Kidney epithelial cell (primary cell): ENCODE measurements at regions not wholly inside any gene's neighbourhood (a gene's known extent, or its start where the extent isn't known, plus 50 kb on each side); places are given as distances from the start of the nearest gene placed in this dataset.
"Not testable (repeated sequence)": the region's sequence is repeated elsewhere in the genome, so short reads cannot be mapped to it uniquely, and the experiment has no call there.

ENCODE experiments used
- DNase-seq: peaks from one replicate; pipeline ENCODE4 v3.0.0-alpha.2; 2010; ENCODE audit warnings: low read depth
- H3K27me3 ChIP-seq: 2 replicates; pipeline ENCODE4 v1.6.0; 2011; ENCODE audit warnings: low read length; ENCODE audit not compliant: control insufficient read depth, insufficient read depth
- H3K36me3 ChIP-seq: 2 replicates; pipeline ENCODE4 v1.5.1; 2011; ENCODE audit warnings: low read length; ENCODE audit not compliant: control insufficient read depth, insufficient read depth
- H3K4me3 ChIP-seq: 2 replicates; pipeline ENCODE4 v1.5.1; 2011; ENCODE audit warnings: low read depth, mild to moderate bottlenecking, control low read depth, low read length
- TF ChIP-seq, protein P1 (sequence below): IDR thresholded peaks from 2 replicates; pipeline ENCODE4 v1.5.1; 2011; ENCODE audit warnings: mild to moderate bottlenecking, moderate library complexity, low read length, control low read depth, inconsistent platforms; ENCODE audit not compliant: insufficient read depth, poor library complexity, severe bottlenecking

GRCh38 chr9:71306134-71306533, 184.7 kb upstream of the TRPM3 start:
- no peaks in the 10 kb centered on the region for H3K27me3 ChIP-seq
- no peak for DNase-seq
- no peaks in the 10 kb centered on the region for H3K36me3 ChIP-seq
- TF ChIP-seq, protein P1, sequence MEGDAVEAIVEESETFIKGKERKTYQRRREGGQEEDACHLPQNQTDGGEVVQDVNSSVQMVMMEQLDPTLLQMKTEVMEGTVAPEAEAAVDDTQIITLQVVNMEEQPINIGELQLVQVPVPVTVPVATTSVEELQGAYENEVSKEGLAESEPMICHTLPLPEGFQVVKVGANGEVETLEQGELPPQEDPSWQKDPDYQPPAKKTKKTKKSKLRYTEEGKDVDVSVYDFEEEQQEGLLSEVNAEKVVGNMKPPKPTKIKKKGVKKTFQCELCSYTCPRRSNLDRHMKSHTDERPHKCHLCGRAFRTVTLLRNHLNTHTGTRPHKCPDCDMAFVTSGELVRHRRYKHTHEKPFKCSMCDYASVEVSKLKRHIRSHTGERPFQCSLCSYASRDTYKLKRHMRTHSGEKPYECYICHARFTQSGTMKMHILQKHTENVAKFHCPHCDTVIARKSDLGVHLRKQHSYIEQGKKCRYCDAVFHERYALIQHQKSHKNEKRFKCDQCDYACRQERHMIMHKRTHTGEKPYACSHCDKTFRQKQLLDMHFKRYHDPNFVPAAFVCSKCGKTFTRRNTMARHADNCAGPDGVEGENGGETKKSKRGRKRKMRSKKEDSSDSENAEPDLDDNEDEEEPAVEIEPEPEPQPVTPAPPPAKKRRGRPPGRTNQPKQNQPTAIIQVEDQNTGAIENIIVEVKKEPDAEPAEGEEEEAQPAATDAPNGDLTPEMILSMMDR, result no peak
- H3K4me3 ChIP-seq, result no peak overlapping the region

DNA sequence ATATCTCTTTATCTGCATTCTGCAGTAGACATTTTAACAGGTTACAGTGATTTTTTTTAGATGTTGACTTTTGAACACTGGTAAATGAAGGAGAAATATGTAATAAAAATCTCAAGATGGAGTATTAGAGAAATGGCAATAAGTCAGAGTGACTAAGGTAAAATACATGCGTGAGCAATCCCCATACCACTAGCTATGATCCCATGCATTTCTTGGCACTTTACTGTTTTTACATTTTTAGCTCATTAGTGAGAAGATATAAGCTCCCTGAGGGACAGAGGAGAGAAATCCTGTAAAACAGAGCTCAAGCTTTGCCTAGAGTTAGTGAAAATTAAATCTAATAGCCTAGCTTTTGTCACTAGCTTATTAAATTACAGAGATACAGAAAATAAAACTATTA, 181.9 kb upstream of the TRPM3 start:
- TF ChIP-seq, protein P1, result no peak
- no peak overlapping the region for H3K4me3 ChIP-seq
- no peaks in the 10 kb centered on the region for H3K27me3 ChIP-seq
- H3K36me3 ChIP-seq, result no peaks in the 10 kb centered on the region
- DNase-seq, result no peak

DNA sequence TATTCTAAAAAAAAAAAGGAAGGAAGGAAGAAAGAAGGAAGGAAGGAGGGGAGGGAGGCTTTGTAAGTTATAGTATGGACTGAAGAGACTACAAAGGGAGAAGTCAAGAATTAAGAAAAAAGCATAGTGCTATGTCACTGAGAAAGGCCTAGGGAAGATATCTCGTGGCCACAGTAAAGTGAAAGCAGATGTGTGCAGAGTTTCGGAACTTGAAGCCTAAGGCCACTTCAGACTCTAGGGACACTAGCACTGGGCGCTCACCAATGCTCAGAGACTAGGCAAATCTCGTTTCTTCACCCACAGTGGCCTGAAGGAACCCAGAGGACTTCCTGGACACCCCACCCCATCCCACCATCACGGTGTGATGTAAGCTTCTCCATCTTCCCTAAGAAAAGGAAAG, 181.4 kb upstream of the TRPM3 start:
- H3K36me3 ChIP-seq, result no peaks in the 10 kb centered on the region
- H3K4me3 ChIP-seq, result no peak overlapping the region
- DNase-seq, result no peak
- TF ChIP-seq, protein P1, result no peak
- H3K27me3 ChIP-seq, result no peaks in the 10 kb centered on the region

DNA sequence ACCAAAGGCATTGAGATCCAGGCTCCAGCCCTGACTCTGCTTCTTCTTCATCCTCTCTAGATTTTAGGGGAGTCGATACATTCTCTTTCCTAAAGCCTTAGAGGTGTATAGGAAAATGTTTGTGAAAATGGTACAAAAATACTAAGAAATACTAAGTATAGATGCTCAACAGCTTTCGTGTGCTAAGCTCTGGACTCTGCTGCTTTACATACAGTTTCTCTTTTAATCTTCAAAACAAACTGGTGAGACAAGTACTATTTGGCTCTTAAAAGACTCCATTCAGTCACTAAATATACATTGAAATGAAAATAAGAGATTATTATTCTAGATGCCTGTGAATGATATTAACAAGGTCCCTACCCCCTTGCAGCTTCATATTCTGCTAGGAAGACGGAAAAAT, 174.5 kb upstream of the TRPM3 start:
- H3K4me3 ChIP-seq, result no peak overlapping the region
- TF ChIP-seq, protein P1, result no peak
- no peak for DNase-seq

GRCh38 chr9:71286146-71286545, 164.7 kb upstream of the TRPM3 start:
- no peak overlapping the region for H3K4me3 ChIP-seq
- no peaks in the 10 kb centered on the region for H3K36me3 ChIP-seq
- H3K27me3 ChIP-seq, result no peaks in the 10 kb centered on the region
- no peak for DNase-seq
- TF ChIP-seq, protein P1, result no peak

More for the DNA sequence above, 174.5 kb upstream of the TRPM3 start:
- Histone ChIP-seq H3K36me3 (no peaks in the 10 kb centered on the region), H3K27me3 (no peaks in the 10 kb centered on the region)

GRCh38 chr9:71285191-71285656, 163.8 kb upstream of the TRPM3 start:
- TF ChIP-seq, protein P1, result peak; percentile 90
- DNase-seq, result peak; percentile 9
- no peaks in the 10 kb centered on the region for H3K27me3 ChIP-seq
- no peak overlapping the region for H3K4me3 ChIP-seq
- no peaks in the 10 kb centered on the region for H3K36me3 ChIP-seq

DNA sequence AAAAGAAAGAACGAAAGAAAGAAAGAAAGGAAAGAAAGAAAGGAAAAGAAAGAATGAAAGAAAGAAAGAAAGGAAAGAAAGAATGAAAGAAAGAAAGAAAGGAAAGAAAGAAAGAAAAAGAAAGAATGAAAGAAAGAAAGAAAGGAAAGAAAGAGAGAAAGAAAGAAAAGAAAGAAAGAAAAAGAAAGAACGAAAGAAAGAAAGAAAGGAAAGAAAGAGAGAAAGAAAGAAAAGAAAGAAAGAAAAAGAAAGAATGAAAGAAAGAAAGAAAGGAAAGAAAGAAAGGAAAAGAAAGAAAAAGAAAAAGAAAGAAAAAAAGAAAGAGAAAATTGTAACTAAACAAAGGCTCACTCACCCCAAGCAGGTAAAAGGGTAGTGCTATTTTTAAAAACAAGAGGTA, 160.7 kb upstream of the TRPM3 start:
- H3K36me3 ChIP-seq, H3K4me3 ChIP-seq, DNase-seq, H3K27me3 ChIP-seq: not testable (repeated sequence)
